Stimulated activated CD8-positive, alpha-beta memory T cell treated with anti-CD3 and anti-CD28 coated beads, Interleukin-2, amount 100 ng/mL, for 1 hour (primary cell): ENCODE measurements at regions not wholly inside any gene's neighbourhood (a gene's known extent, or its start where the extent isn't known, plus 50 kb on each side); places are given as distances from the start of the nearest gene placed in this dataset.
A peak's percentile ranks its signal among the peaks of the same experiment; 100 is the strongest.

Experiments
- DNase-seq, 2 donors: peaks; one replicate each; pipeline ENCODE4 v3.0.0-alpha.2; 2020; ENCODE audit warnings: low read depth in 2 of 2

- DNase-seq = no peak
These were observed 92.5 kb upstream of the ABI3BP start for GRCh38 chr3:101085752-101086151.

GRCh38 chr3:101084404-101084803 lies 91.2 kb upstream of the ABI3BP start:
- no peak for DNase-seq

- no peak for DNase-seq
These were observed 88.8 kb upstream of the ABI3BP start for GRCh38 chr3:101081999-101082398.

GRCh38 chr3:101081446-101081845 lies 88.2 kb upstream of the ABI3BP start:
- no peak for DNase-seq

- no peak for DNase-seq
These were observed 84.3 kb upstream of the ABI3BP start for GRCh38 chr3:101077361-101078011.

GRCh38 chr3:101074518-101074917 lies 81.3 kb upstream of the ABI3BP start:
- no peak for DNase-seq

- DNase-seq = no peak
These were observed 79.1 kb upstream of the ABI3BP start for GRCh38 chr3:101072300-101072699.

- DNase-seq = no peak
These were observed 77.5 kb upstream of the ABI3BP start for GRCh38 chr3:101070799-101071121.

GRCh38 chr3:101069901-101070798 lies 76.9 kb upstream of the ABI3BP start:
- peak in 1 of 2 donors; percentile 1 for DNase-seq

- no peak for DNase-seq
These were observed 75.8 kb upstream of the ABI3BP start for GRCh38 chr3:101068876-101069606.

- no peak for DNase-seq
These were observed 73.5 kb upstream of the ABI3BP start for GRCh38 chr3:101066711-101067129.

GRCh38 chr3:101065962-101066361 lies 72.7 kb upstream of the ABI3BP start:
- DNase-seq = no peak

GRCh38 chr3:101063401-101063800 lies 70.2 kb upstream of the ABI3BP start:
- DNase-seq = no peak

GRCh38 chr3:101061312-101061711 lies 68.1 kb upstream of the ABI3BP start:
- DNase-seq = no peak

- DNase-seq = no peak
These were observed 57.6 kb upstream of the ABI3BP start for GRCh38 chr3:101050866-101051265.

- no peak for DNase-seq
These were observed 56.8 kb upstream of the ABI3BP start for GRCh38 chr3:101050046-101050445.

GRCh38 chr3:101049532-101049931 lies 56.3 kb upstream of the ABI3BP start:
- no peak for DNase-seq

GRCh38 chr3:101043687-101044078 lies 50.5 kb upstream of the ABI3BP start:
- no peak for DNase-seq

GRCh38 chr3:101042996-101043686 lies 49.9 kb upstream of the ABI3BP start:
- no peak for DNase-seq
